Stimulated activated CD4-positive, alpha-beta T cell treated with anti-CD3 and anti-CD28 coated beads, TNF-alpha, amount 100 ng/mL, for 4 hours (primary cell): ENCODE measurements at regions not wholly inside any gene's neighbourhood (a gene's known extent, or its start where the extent isn't known, plus 50 kb on each side); places are given as distances from the start of the nearest gene placed in this dataset.

Experiments used
- DNase-seq, 3 experiments: peaks; one replicate each; pipeline ENCODE4 v3.0.0-alpha.2; 2020; ENCODE audit warnings: low read depth in 3 of 3

- DNase-seq, result no peak
These were observed 493.9 kb upstream of the PIK3C3 start for GRCh38 chr18:41461114-41461513.

DNA sequence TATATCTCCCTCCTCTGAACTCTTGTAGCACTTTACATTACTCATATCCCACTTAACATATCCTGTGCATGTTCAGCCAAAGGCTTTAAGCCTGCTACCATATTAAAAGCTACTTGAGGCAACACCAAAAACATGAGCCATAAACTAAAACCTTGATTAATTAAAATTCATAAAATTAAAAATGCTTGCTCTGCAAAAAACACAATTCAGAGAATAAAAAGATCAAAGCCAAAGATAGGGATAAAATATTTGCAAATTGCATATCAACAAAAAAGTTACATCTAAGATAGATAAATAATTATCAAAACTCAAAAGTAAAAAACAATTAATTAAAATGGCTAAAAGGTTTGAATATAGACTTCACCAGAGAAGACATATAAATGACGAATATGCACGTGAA, 495.4 kb upstream of the PIK3C3 start:
- DNase-seq, result no peak

- no peak for DNase-seq
These were observed 496.7 kb upstream of the PIK3C3 start for GRCh38 chr18:41458376-41458775.

DNA sequence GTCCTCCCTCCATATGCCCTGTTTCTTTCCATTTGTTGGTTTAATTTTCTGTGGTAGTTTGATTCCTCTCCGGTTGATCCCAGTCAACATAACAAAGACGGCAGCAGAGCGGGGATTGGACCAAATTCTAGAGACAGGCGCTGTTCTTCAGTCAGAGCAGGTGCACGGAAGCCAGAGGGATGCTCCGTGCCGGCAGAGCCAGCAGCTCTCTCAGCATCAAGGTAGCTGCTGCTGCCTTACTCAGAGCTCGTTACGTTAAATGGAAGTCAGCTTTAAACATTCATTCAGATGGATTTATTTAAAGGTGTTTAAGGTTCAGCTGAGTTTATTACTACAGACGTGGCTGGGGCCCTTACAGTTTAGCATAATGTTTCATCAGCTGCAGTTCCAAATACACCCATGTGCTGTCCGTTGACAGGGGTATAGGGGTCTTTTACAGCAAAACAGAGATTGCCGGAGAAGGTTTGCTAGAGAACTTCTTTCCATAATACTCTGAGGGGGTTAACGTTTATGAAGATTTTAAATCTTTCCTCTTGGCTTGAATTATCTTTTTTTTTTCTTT, 497.2 kb upstream of the PIK3C3 start:
- DNase-seq, result no peak

GRCh38 chr18:41456831-41457230, 498.2 kb upstream of the PIK3C3 start:
- no peak for DNase-seq

GRCh38 chr18:41449612-41450011, 505.4 kb upstream of the PIK3C3 start:
- no peak for DNase-seq

DNA sequence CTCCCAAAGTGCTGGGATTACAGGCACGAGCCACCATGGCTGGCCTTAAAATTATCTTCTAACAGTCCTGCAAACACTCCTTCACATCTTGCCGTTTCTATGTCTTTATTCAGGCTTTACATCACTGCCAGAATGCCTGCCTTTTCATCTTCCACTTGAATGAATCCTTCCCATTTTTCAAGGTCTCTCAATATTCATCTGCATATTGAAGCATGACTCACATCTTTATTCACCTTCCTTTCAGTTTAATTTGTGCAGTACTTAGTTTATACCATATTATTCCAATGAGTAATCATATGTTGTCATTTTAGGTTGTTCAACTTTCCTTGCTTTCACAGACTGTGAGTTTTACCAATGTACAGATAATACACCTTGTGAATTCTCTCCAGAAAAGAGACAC, 510.1 kb upstream of the PIK3C3 start:
- no peak for DNase-seq

DNA sequence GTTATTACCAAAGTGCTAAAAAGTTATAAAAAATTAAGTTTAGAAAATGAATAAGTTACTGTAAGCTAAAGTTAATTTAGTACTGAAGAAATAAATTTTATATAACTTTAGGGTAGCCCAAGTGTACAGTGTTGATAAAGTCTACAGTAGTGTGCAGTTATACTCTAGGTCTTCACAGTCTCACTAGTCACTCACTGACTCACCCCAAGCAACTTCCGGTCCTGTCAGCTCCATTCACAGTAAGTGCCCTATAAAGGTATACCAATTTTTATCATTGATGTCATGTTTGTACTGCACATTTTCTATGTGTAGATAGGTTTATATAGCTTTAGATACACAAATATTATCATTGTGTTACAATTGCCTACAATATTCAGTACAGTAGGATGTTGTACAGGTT, 518.3 kb upstream of the PIK3C3 start:
- no peak for DNase-seq

GRCh38 chr18:41418598-41418997, 536.4 kb upstream of the PIK3C3 start:
- DNase-seq, result no peak

DNA sequence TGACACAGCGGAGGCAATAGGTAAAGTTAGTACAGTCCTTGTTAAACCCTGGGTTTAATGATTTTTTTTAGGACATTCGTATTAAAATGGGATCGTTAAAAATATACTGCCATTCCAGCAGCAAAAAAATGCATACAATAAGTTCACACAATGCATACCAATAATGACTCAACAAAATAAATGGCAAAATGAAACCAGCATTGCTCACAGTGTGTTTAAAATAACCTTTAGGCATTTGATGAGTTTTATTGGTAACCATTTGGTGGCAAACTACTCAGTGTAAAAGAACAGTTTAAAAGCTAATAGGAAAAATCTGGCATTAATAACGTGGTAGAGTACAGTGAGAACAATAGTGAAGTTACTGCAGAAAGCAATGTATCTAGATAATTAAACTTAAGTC, 539.0 kb upstream of the PIK3C3 start:
- DNase-seq, result no peak

- DNase-seq, result no peak
These were observed 545.0 kb upstream of the PIK3C3 start for GRCh38 chr18:41410006-41410405.

- DNase-seq, result no peak
These were observed 548.2 kb upstream of the PIK3C3 start for GRCh38 chr18:41406834-41407233.

GRCh38 chr18:41396861-41397260, 558.2 kb upstream of the PIK3C3 start:
- no peak for DNase-seq

- no peak for DNase-seq
These were observed 558.8 kb upstream of the PIK3C3 start for GRCh38 chr18:41396211-41396610.

DNA sequence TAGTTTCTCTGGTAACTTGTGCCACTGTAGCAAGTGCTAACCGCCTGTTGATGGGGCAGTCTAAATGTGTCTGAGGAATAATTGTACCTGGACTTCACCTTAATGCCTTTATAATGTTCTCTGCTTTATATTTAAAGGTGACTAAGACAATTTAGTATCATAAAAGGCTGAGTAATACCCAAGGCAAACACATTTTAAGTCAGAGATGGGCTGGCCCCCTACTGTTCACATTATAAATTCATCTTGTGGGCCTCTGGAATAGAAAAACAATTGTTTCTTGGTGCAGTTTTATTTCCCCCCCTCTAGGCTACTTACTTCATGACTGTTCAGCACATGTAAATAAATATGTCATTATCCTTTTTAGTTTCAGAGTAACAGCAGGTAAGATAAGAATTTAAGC, 559.3 kb upstream of the PIK3C3 start:
- DNase-seq, result no peak

DNA sequence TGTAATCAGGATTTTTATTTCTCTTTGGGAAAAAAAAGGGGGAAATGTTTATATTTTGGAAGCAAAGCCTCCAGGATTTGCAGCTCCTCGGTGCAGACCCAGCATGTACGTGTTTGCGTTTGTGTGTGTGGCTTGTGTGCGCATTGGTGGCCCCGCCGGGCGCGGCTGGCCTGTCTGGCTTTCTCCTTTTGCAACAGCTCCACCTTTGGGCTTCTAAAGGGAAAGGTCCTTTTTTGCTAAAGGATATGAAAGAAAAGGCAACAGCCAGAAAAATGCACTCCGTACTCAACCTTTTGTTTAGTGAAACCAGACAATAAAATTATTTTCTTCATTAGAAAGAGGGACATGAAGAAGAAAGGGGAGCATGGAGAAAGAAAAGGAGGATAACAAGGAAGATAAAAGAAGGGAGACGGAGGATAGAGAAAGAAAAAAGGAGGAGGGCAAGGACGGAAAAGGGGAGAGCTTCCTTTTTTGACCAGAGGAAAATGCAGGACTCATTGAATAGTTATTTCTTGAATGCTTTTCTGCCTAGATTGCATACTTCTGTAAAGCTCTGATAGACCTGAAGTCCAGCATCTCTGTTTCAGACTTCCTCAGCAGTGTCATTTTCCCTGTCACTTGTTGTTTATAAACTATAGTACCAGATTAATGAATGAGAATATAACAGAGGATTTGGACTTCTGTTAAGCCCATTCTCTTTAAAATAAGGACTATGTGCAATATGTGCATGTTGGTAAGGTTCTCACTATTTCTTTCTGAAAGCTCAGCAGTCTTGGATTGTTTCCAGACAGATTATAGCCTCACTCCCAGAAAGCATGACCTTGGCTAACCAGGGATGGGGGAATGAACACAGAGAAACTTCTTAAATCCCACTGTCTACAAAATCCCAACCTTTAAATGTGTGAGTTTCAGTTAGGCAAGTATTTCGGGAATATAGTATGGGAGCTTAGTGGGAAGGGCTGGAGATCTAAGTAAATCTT, 563.1 kb upstream of the PIK3C3 start:
- no peak for DNase-seq

DNA sequence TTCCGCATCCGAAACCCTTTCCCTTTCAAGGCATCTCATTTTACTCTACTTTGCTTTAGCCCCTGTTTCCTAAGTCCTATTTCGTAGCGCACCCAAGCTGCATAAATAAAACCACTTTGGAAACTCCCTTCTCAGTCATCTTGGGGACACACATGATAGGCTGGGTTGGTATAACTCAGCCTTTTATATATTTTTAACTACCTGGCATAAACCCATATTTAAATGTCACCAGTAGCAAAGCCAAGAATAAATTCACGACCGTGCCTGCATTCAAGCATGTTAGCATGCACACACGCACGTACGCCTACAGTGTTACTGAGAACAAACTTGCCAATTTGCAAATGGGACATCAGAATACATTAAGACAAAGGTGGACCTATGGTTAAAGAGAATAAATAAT, 564.7 kb upstream of the PIK3C3 start:
- DNase-seq, result no peak

DNA sequence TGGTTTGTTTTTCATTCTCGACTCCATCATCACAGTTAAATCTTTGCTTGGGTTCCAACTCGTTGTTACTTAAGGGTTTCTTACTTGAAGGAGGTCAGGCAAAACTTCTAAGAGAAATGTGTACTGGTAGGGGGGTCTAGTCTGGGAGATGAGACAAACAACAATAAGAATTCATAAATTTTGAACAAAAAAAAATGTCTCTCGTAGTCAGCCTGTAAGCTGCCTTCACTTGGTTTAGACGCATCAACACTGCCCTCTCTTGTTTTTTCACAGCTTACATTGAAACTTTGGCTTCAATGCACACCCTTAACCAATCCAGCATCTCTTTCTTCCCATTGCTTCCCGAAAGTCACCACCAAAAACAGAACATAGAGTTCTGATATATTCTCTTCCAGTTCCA, 576.4 kb upstream of the PIK3C3 start:
- no peak for DNase-seq

- no peak for DNase-seq
These were observed 581.4 kb upstream of the PIK3C3 start for GRCh38 chr18:41373612-41374011.

- no peak for DNase-seq
These were observed 582.9 kb upstream of the PIK3C3 start for GRCh38 chr18:41372046-41372665.

GRCh38 chr18:41371156-41372045, 583.6 kb upstream of the PIK3C3 start:
- no peak for DNase-seq

DNA sequence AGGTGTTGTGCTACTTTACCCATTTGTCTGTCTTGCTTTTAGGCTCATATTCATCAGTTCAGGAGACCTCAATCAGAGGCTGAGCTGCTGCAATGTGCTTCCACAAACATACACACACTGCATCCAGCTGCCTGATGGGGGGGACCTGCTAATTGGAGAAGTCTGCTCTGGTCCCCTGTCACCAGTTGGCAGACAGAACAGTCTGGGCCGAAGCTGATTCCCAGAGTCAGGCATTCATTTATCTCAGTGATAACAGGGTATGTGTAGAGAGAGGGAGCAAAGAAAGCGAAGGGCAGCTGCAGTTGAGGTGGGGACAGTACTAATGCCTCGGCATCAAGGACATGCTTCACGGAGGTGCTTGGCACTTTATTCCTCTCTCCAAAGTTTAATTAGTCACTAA, 584.3 kb upstream of the PIK3C3 start:
- DNase-seq, result no peak
